GM12878 (cell line): ENCODE measurements at regions not wholly inside any gene's neighbourhood (a gene's known extent, or its start where the extent isn't known, plus 50 kb on each side); places are given as distances from the start of the nearest gene placed in this dataset.
"Not testable (repeated sequence)": the region's sequence is repeated elsewhere in the genome, so short reads cannot be mapped to it uniquely, and the experiment has no call there.

Source experiments
- ATAC-seq: fragments of 200-7000 bp; cut with Tn5 transposase; 3 replicates; pipeline ENCODE4 v1.9.1; 2020; ENCODE audit warnings: mild to moderate bottlenecking, moderate library complexity
- BruUV-seq: library from RNA; stranded (reverse); fragments of 400-500 nt; replicated peaks from 2 replicates; lab custom pipeline; 2021; lab: Mats Ljungman, UMichigan
- CTCF ChIA-PET: fragments of 300-600 bp; sonication (Branson Sonifier 250); formaldehyde crosslinking; extraction: SDS; loops from one replicate; lab custom pipeline; 2021; ENCODE audit warnings: inconsistent platforms; lab: Yijun Ruan, JAX
- POLR2A ChIA-PET: fragments of 350-600 bp; formaldehyde crosslinking; extraction: SDS; loops from one replicate; lab custom pipeline; 2021; ENCODE audit warnings: inconsistent platforms; lab: Charles Lee
- RAD21 ChIA-PET: fragments of 300-600 bp; sonication (Branson Sonifier 250); formaldehyde crosslinking; loops from one replicate; lab custom pipeline; 2023; ENCODE audit warnings: antibody characterized with exemption; ENCODE audit not compliant: unreplicated experiment; lab: Charles Lee
- SMC1A ChIA-PET: fragments of 300-600 bp; sonication (Branson Sonifier 250); formaldehyde crosslinking; loops from one replicate; lab custom pipeline; 2023; ENCODE audit not compliant: unreplicated experiment, uncharacterized antibody; lab: Charles Lee
- DNase-seq: peaks from one replicate; pipeline ENCODE4 v3.0.0-alpha.2; 2011; ENCODE audit warnings: low read depth, low spot score
- FAIRE-seq: peaks from 3 replicates; lab custom pipeline; 2011; peaks lifted over from hg19 to GRCh38; lab: Jason Lieb, UNC
- H2AFZ ChIP-seq: 2 replicates; pipeline ENCODE4 v1.6.0; 2011; ENCODE audit warnings: low read depth, low read length, control low read depth; ENCODE audit not compliant: control insufficient read depth
- H3K27ac ChIP-seq: 2 replicates; pipeline ENCODE4 v1.5.1; 2011; ENCODE audit warnings: control low read depth; ENCODE audit not compliant: control insufficient read depth, insufficient read depth
- H3K27me3 ChIP-seq, 2 experiments: replicated peaks in 1 of 2; 2 replicates each; pipeline versions ENCODE4 v1.6.0 to v1.6.1; 2011; ENCODE audit warnings: low read length in 1 of 2; ENCODE audit not compliant: control insufficient read depth in 2 of 2, insufficient read depth in 2 of 2
- H3K36me3 ChIP-seq, 2 experiments: 2 replicates each; pipeline ENCODE4 v1.5.1; 2011; ENCODE audit warnings: low read length in 1 of 2; ENCODE audit not compliant: control insufficient read depth in 2 of 2, insufficient read depth in 2 of 2
- H3K4me1 ChIP-seq: 2 replicates; pipeline ENCODE4 v1.6.1; 2011; ENCODE audit warnings: mild to moderate bottlenecking, low read length, moderate library complexity, mixed read lengths; ENCODE audit not compliant: control insufficient read depth, insufficient read depth
- H3K4me2 ChIP-seq: 2 replicates; pipeline ENCODE4 v1.6.0; 2011; ENCODE audit warnings: control low read depth; ENCODE audit not compliant: control insufficient read depth, insufficient read depth
- H3K4me3 ChIP-seq: fragments of 200-600 bp; sonication (generic); 2 replicates; pipeline ENCODE4 v1.5.1; 2016
- H3K79me2 ChIP-seq: 2 replicates; pipeline ENCODE4 v1.6.0; 2011; ENCODE audit warnings: low read length; ENCODE audit not compliant: control insufficient read depth, insufficient read depth
- H3K9ac ChIP-seq: 2 replicates; pipeline ENCODE4 v1.8.0; 2011; ENCODE audit warnings: low read length, control low read depth, mixed read lengths; ENCODE audit not compliant: control insufficient read depth, insufficient read depth
- H3K9me3 ChIP-seq: replicated peaks from 3 replicates; pipeline ENCODE4 v1.5.1; 2011; ENCODE audit warnings: mild to moderate bottlenecking, low read length; ENCODE audit not compliant: control insufficient read depth, insufficient read depth
- H4K20me1 ChIP-seq: 2 replicates; pipeline ENCODE4 v1.6.0; 2011; ENCODE audit not compliant: control insufficient read depth, insufficient read depth
- WGBS: methylation state at CpG from one replicate; pipeline ENCODE4 v1.1.6; 2016; ENCODE audit warnings: low lambda C conversion rate; ENCODE audit not compliant: insufficient replicate concordance, insufficient coverage; ENCODE audit errors: missing lambda C conversion rate; 5-methylcytosine and 5-hydroxymethylcytosine counted together
- in situ Hi-C: fragments of 300-500 bp; cut with MboI; formaldehyde crosslinking; loops from 9 replicates; pipeline ENCODE4 v1.14.3; 2018; ENCODE audit warnings: mixed read lengths
- intact Hi-C: fragments of 100-400 bp; cut with micrococcal nuclease; formaldehyde crosslinking; loops from one replicate; pipeline ENCODE4 v1.14.2; 2022; ENCODE audit not compliant: unreplicated experiment

DNA sequence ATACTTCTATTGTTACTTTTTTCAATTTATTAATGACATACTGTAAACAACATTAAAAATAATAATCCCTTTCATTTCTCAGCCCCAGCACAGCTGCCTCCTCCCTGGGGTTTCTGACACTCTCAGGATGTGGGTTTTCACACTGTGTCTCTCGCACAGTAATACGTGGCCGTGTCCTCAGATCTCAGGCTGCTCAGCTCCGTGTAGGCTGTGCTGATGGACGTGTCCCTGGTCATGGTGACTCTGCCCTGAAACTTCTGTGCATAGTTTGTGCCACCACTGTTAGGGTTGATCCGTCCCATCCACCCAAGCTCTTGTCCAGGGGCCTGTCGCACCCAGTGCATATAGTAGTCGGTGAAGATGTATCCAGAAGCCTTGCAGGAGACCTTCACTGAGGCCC, 159.9 kb downstream of the POTEB start:
- POLR2A ChIA-PET, BruUV-seq, H3K4me2 ChIP-seq, H3K4me1 ChIP-seq, H3K27ac ChIP-seq, H4K20me1 ChIP-seq, FAIRE-seq, H3K9ac ChIP-seq, DNase-seq, RAD21 ChIA-PET, H3K36me3 ChIP-seq, H2AFZ ChIP-seq, H3K27me3 ChIP-seq, in situ Hi-C loops, CTCF ChIA-PET, SMC1A ChIA-PET, H3K4me3 ChIP-seq, H3K9me3 ChIP-seq, intact Hi-C loops, H3K79me2 ChIP-seq: not testable (repeated sequence)
- WGBS: no CpG with 5 or more reads among the region's 8 CpGs
- ATAC-seq: peak; percentile 75

DNA sequence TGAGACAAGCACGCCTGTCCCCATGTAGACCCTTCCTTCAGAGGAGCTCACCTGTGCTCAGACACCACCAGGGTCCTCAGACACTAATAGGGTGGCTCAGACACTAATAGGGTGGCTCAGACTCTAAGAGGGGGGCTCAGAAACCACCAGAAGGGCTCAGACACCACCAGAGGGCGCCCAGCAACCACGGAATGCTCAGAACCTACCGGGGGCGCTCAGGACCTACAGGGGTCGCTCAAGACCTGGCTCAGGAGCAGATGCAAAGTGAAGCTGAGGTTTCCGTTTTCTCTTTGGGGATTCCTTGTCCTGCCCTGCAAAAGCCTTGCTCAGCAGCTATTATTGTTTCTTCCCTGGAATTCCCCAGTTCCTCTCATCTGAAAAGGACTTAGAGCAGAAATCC, 172.1 kb downstream of the POTEB start:
- H3K4me2 ChIP-seq, in situ Hi-C loops, CTCF ChIA-PET, RAD21 ChIA-PET, H4K20me1 ChIP-seq, H3K9ac ChIP-seq, H3K27me3 ChIP-seq, H3K9me3 ChIP-seq, BruUV-seq, H3K79me2 ChIP-seq, H3K4me1 ChIP-seq, FAIRE-seq, SMC1A ChIA-PET, intact Hi-C loops, DNase-seq, H2AFZ ChIP-seq, H3K27ac ChIP-seq, H3K36me3 ChIP-seq, POLR2A ChIA-PET, H3K4me3 ChIP-seq: not testable (repeated sequence)
- WGBS: no CpG with 5 or more reads among the region's 7 CpGs
- ATAC-seq: peak; percentile 97

DNA sequence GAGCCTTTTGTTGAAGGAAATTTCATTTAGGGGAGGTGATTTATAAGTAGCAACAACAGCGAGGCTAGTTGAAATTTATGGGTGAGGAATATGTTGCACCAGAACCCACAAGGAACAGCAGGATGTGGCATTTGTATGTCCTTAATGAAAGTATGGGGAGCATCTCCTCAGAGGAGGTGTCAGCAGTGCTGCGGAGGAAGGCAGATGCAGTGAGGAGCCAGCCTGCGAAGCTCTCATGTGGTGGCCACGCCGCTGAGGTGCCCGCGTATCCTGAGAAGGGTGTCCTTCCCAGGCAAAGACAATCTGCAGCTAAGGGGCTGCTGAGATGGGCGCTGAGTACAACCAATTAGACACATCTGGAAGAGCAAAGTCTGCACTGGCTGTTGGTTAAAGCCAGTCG, 178.9 kb downstream of the POTEB start:
- ATAC-seq, CTCF ChIA-PET, DNase-seq, H3K4me1 ChIP-seq, RAD21 ChIA-PET, H3K4me3 ChIP-seq, H3K4me2 ChIP-seq, H3K9ac ChIP-seq, BruUV-seq, intact Hi-C loops, POLR2A ChIA-PET, H3K9me3 ChIP-seq, H3K27me3 ChIP-seq, H3K27ac ChIP-seq, H4K20me1 ChIP-seq, in situ Hi-C loops, SMC1A ChIA-PET, H3K36me3 ChIP-seq, H2AFZ ChIP-seq, FAIRE-seq, H3K79me2 ChIP-seq: not testable (repeated sequence)
- no CpG with 5 or more reads among the region's 9 CpGs for WGBS

DNA sequence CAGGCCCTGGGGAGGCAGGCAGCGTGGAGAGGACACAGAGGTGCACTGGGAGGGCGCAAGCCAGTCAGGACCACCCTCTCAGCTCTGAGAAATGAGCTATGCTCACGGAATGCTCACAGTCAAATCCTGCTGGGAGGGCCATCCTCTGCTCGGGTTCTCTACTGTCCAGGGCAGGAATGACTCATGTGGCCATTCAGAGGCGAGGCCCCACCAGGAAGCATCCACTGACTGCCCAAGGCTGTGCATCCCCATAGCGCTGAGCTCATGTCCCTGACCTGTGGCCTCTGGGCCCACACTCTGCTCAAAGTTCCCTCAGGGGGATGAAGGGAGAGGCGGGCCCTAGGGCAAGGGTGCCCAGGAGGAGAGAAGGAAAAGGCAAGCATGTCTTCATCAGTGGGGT, 182.4 kb downstream of the POTEB start:
- H3K36me3 ChIP-seq, ATAC-seq, intact Hi-C loops, FAIRE-seq, H3K79me2 ChIP-seq, H3K27ac ChIP-seq, in situ Hi-C loops, BruUV-seq, H4K20me1 ChIP-seq, H3K4me2 ChIP-seq, H3K4me1 ChIP-seq, H3K27me3 ChIP-seq, CTCF ChIA-PET, DNase-seq, SMC1A ChIA-PET, POLR2A ChIA-PET, H2AFZ ChIP-seq, RAD21 ChIA-PET, H3K9ac ChIP-seq, H3K4me3 ChIP-seq, H3K9me3 ChIP-seq: not testable (repeated sequence)
- WGBS: no CpG with 5 or more reads among the region's 7 CpGs
